Trophoblast cell (in vitro differentiated cells and primary cell): ENCODE measurements at regions not wholly inside any gene's neighbourhood (a gene's known extent, or its start where the extent isn't known, plus 50 kb on each side); places are given as distances from the start of the nearest gene placed in this dataset.

Source experiments
- DNase-seq, 2 donors: peaks; one replicate each; pipeline ENCODE4 v3.0.0-alpha.2; 2016
- H2AFZ ChIP-seq: 2 replicates; pipeline ENCODE4 v1.6.1; 2013; ENCODE audit warnings: low read length, moderate library complexity, mild to moderate bottlenecking; ENCODE audit not compliant: insufficient read depth, poor library complexity
- H2AK5ac ChIP-seq: 2 replicates; pipeline ENCODE4 v1.6.1; 2013; ENCODE audit warnings: mild to moderate bottlenecking, low read length
- H2BK120ac ChIP-seq: 2 replicates; pipeline ENCODE4 v1.6.1; 2013; ENCODE audit warnings: low read length, mild to moderate bottlenecking, moderate library complexity; ENCODE audit not compliant: insufficient read depth, poor library complexity
- H2BK12ac ChIP-seq: 2 replicates; pipeline ENCODE4 v1.6.1; 2013; ENCODE audit warnings: mild to moderate bottlenecking, low read length, moderate library complexity
- H2BK5ac ChIP-seq: 2 replicates; pipeline ENCODE4 v1.6.1; 2013; ENCODE audit warnings: low read length, low read depth, moderate library complexity, mild to moderate bottlenecking; ENCODE audit not compliant: poor library complexity
- H3K14ac ChIP-seq: 2 replicates; pipeline ENCODE4 v1.6.1; 2013; ENCODE audit warnings: mild to moderate bottlenecking, low read length
- H3K18ac ChIP-seq: 2 replicates; pipeline ENCODE4 v1.6.1; 2013; ENCODE audit warnings: mild to moderate bottlenecking, low read length
- H3K23ac ChIP-seq: 2 replicates; pipeline ENCODE4 v1.6.1; 2013; ENCODE audit warnings: low read length
- H3K27ac ChIP-seq: 2 replicates; pipeline ENCODE4 v1.5.1; 2013; ENCODE audit warnings: low read depth, mild to moderate bottlenecking, inconsistent platforms, low read length, moderate library complexity
- H3K27me3 ChIP-seq: 2 replicates; pipeline ENCODE4 v1.6.1; 2013; ENCODE audit warnings: inconsistent platforms, mild to moderate bottlenecking, low read length, moderate library complexity; ENCODE audit not compliant: insufficient read depth
- H3K36me3 ChIP-seq, 2 experiments: 1 replicate in 1 of 2; 2 replicates in 1 of 2; pipeline ENCODE4 v1.6.1; 2013; ENCODE audit warnings: low read length in 2 of 2, mild to moderate bottlenecking in 2 of 2, moderate library complexity in 1 of 2; ENCODE audit not compliant: insufficient read depth in 2 of 2, control insufficient read depth in 1 of 2
- H3K4ac ChIP-seq: 2 replicates; pipeline ENCODE4 v1.6.1; 2013; ENCODE audit warnings: low read depth, mild to moderate bottlenecking, low read length, moderate library complexity
- H3K4me1 ChIP-seq, 2 experiments: 1 replicate in 1 of 2; 2 replicates in 1 of 2; pipeline ENCODE4 v1.6.1; 2013; ENCODE audit warnings: low read length in 2 of 2, mild to moderate bottlenecking in 2 of 2, moderate library complexity in 1 of 2; ENCODE audit not compliant: insufficient read depth in 2 of 2, control insufficient read depth in 1 of 2
- H3K4me2 ChIP-seq: 2 replicates; pipeline ENCODE4 v1.6.1; 2013; ENCODE audit warnings: inconsistent platforms, mild to moderate bottlenecking, low read length, moderate library complexity
- H3K4me3 ChIP-seq: 2 replicates; pipeline ENCODE4 v1.5.1; 2013; ENCODE audit warnings: mild to moderate bottlenecking, low read depth, low read length, inconsistent platforms
- H3K79me1 ChIP-seq: one replicate; pipeline ENCODE4 v1.6.1; 2013; ENCODE audit warnings: low read length
- H3K79me2 ChIP-seq: 2 replicates; pipeline ENCODE4 v1.6.1; 2013; ENCODE audit warnings: low read length, mild to moderate bottlenecking; ENCODE audit not compliant: control insufficient read depth, insufficient read depth, poor library complexity
- H3K9ac ChIP-seq: 2 replicates; pipeline ENCODE4 v1.6.1; 2013; ENCODE audit warnings: mild to moderate bottlenecking, low read length
- H3K9me3 ChIP-seq: 2 replicates; pipeline ENCODE4 v1.6.1; 2013; ENCODE audit warnings: low read depth, mild to moderate bottlenecking, control low read depth, inconsistent platforms, low read length; ENCODE audit not compliant: insufficient read depth
- H4K12ac ChIP-seq: 2 replicates; pipeline ENCODE4 v1.6.1; 2013; ENCODE audit warnings: low read depth, mild to moderate bottlenecking, low read length, moderate library complexity
- H4K8ac ChIP-seq: 2 replicates; pipeline ENCODE4 v1.6.1; 2013; ENCODE audit warnings: low read depth, mild to moderate bottlenecking, low read length, moderate library complexity
- H4K91ac ChIP-seq: one replicate; pipeline ENCODE4 v1.6.1; 2013; ENCODE audit warnings: low read depth, mild to moderate bottlenecking, low read length, moderate library complexity
- WGBS: extraction: QIAGEN DNeasy Blood & Tissue Kit; methylation state at CpG from one replicate; pipeline ENCODE4 v1.1.7; 2013; ENCODE audit warnings: missing lambda C conversion rate; ENCODE audit not compliant: insufficient read length, insufficient coverage; ENCODE audit errors: extremely low coverage; 5-methylcytosine and 5-hydroxymethylcytosine counted together

- H3K14ac ChIP-seq, result no peak overlapping the region
- no peaks in the 10 kb centered on the region for H3K36me3 ChIP-seq
- no peak overlapping the region for H2BK120ac ChIP-seq
- H3K79me1 ChIP-seq, result no peaks in the 10 kb centered on the region
- H3K4me3 ChIP-seq, result no peak overlapping the region
- no peak overlapping the region for H2BK5ac ChIP-seq
- DNase-seq, result no peak
- no peak overlapping the region for H3K4ac ChIP-seq
- no peak overlapping the region for H2AK5ac ChIP-seq
- no peaks in the 10 kb centered on the region for H3K4me1 ChIP-seq
- H3K27ac ChIP-seq, result no peak overlapping the region
- no peak overlapping the region for H3K9ac ChIP-seq
- no peak overlapping the region for H4K8ac ChIP-seq
- H2BK12ac ChIP-seq, result no peak overlapping the region
- H3K9me3 ChIP-seq, result no peaks in the 10 kb centered on the region
- H3K79me2 ChIP-seq, result no peaks in the 10 kb centered on the region
- H3K27me3 ChIP-seq, result no peaks in the 10 kb centered on the region
- H3K4me2 ChIP-seq, result no peak overlapping the region
- H4K12ac ChIP-seq, result no peak overlapping the region
- no peak overlapping the region for H3K18ac ChIP-seq
- no peak overlapping the region for H2AFZ ChIP-seq
- no peak overlapping the region for H4K91ac ChIP-seq
- H3K23ac ChIP-seq, result no peak overlapping the region
These were observed 174.2 kb upstream of the STEAP4 start for GRCh38 chr7:88480896-88481295.

- H2BK12ac ChIP-seq, result no peak overlapping the region
- H3K27me3 ChIP-seq, result no peaks in the 10 kb centered on the region
- no peak overlapping the region for H2AK5ac ChIP-seq
- no peaks in the 10 kb centered on the region for H3K36me3 ChIP-seq
- no peak overlapping the region for H3K14ac ChIP-seq
- H2BK120ac ChIP-seq, result no peak overlapping the region
- no peaks in the 10 kb centered on the region for H3K79me1 ChIP-seq
- no peak overlapping the region for H2BK5ac ChIP-seq
- no peaks in the 10 kb centered on the region for H3K9me3 ChIP-seq
- H4K8ac ChIP-seq, result no peak overlapping the region
- no CpG with 5 or more reads among the region's 4 CpGs for WGBS
- no peak overlapping the region for H4K12ac ChIP-seq
- H3K27ac ChIP-seq, result no peak overlapping the region
- no peak overlapping the region for H3K4me3 ChIP-seq
- H3K4me1 ChIP-seq, result no peaks in the 10 kb centered on the region
- no peak overlapping the region for H2AFZ ChIP-seq
- DNase-seq, result no peak
- no peak overlapping the region for H3K9ac ChIP-seq
- H3K4ac ChIP-seq, result no peak overlapping the region
- H4K91ac ChIP-seq, result no peak overlapping the region
- H3K18ac ChIP-seq, result no peak overlapping the region
- no peak overlapping the region for H3K23ac ChIP-seq
- H3K79me2 ChIP-seq, result no peaks in the 10 kb centered on the region
- no peak overlapping the region for H3K4me2 ChIP-seq
These were observed 173.6 kb upstream of the STEAP4 start for GRCh38 chr7:88480271-88480670.

GRCh38 chr7:88477976-88478375 lies 171.3 kb upstream of the STEAP4 start:
- Histone ChIP-seq H3K4me2 (no peak overlapping the region), H3K27me3 (no peaks in the 10 kb centered on the region), H3K14ac (no peak overlapping the region), H3K36me3 (no peaks in the 10 kb centered on the region), H3K18ac (no peak overlapping the region), H3K9ac (no peak overlapping the region), H4K91ac (no peak overlapping the region), H3K79me1 (no peaks in the 10 kb centered on the region), H3K23ac (no peak overlapping the region), H2BK120ac (no peak overlapping the region), H3K4ac (no peak overlapping the region), H2AK5ac (no peak overlapping the region), H3K27ac (no peak overlapping the region), H3K79me2 (no peaks in the 10 kb centered on the region), H3K4me1 (no peaks in the 10 kb centered on the region), H3K4me3 (no peak overlapping the region), H3K9me3 (no peaks in the 10 kb centered on the region), H4K12ac (no peak overlapping the region), H4K8ac (no peak overlapping the region), H2AFZ (no peak overlapping the region), H2BK12ac (no peak overlapping the region), H2BK5ac (no peak overlapping the region)
- no peak for DNase-seq

GRCh38 chr7:88465600-88465999 lies 158.9 kb upstream of the STEAP4 start:
- no peak overlapping the region for H2AFZ ChIP-seq
- no peak overlapping the region for H4K12ac ChIP-seq
- no peaks in the 10 kb centered on the region for H3K79me2 ChIP-seq
- H3K4me3 ChIP-seq, result no peak overlapping the region
- no peaks in the 10 kb centered on the region for H3K36me3 ChIP-seq
- no peak overlapping the region for H3K14ac ChIP-seq
- H2BK12ac ChIP-seq, result no peak overlapping the region
- no peaks in the 10 kb centered on the region for H3K9me3 ChIP-seq
- H3K23ac ChIP-seq, result no peak overlapping the region
- H3K79me1 ChIP-seq, result no peaks in the 10 kb centered on the region
- no peak overlapping the region for H4K8ac ChIP-seq
- no peaks in the 10 kb centered on the region for H3K4me1 ChIP-seq
- WGBS, result no CpG with 5 or more reads among the region's 4 CpGs
- no peak overlapping the region for H3K18ac ChIP-seq
- no peak overlapping the region for H3K9ac ChIP-seq
- no peak overlapping the region for H3K4ac ChIP-seq
- no peak overlapping the region for H3K4me2 ChIP-seq
- no peak overlapping the region for H4K91ac ChIP-seq
- no peak for DNase-seq
- no peak overlapping the region for H3K27ac ChIP-seq
- H2BK120ac ChIP-seq, result no peak overlapping the region
- H3K27me3 ChIP-seq, result no peaks in the 10 kb centered on the region
- no peak overlapping the region for H2BK5ac ChIP-seq
- no peak overlapping the region for H2AK5ac ChIP-seq

- Histone ChIP-seq H3K4ac (no peak overlapping the region), H3K14ac (no peak overlapping the region), H3K9ac (no peak overlapping the region), H2AFZ (no peak overlapping the region), H2BK5ac (no peak overlapping the region), H2BK120ac (no peak overlapping the region), H3K79me2 (no peaks in the 10 kb centered on the region), H3K4me1 (no peaks in the 10 kb centered on the region), H3K4me2 (no peak overlapping the region), H3K9me3 (no peaks in the 10 kb centered on the region), H3K27me3 (no peaks in the 10 kb centered on the region), H3K79me1 (no peaks in the 10 kb centered on the region), H4K91ac (no peak overlapping the region), H4K12ac (no peak overlapping the region), H3K36me3 (no peaks in the 10 kb centered on the region), H2AK5ac (no peak overlapping the region), H3K27ac (no peak overlapping the region), H4K8ac (no peak overlapping the region), H3K18ac (no peak overlapping the region), H3K23ac (no peak overlapping the region), H3K4me3 (no peak overlapping the region), H2BK12ac (no peak overlapping the region)
- DNase-seq, result no peak
These were observed 156.1 kb upstream of the STEAP4 start for GRCh38 chr7:88462799-88463198.
